Peyer's patch (tissue), 4 donors: ENCODE measurements at regions not wholly inside any gene's neighbourhood (a gene's known extent, or its start where the extent isn't known, plus 50 kb on each side); places are given as distances from the start of the nearest gene placed in this dataset.

Source experiments
- CTCF ChIP-seq, 6 experiments: fragments of 450-650 bp in 4 of 6; fragments of 200-600 bp in 2 of 6; sonication (generic) in 1 of 6; IDR thresholded peaks; one replicate each; pipeline ENCODE4 v1.5.1; 2017 to 2019; ENCODE audit warnings: antibody characterized with exemption in 6 of 6, mild to moderate bottlenecking in 3 of 6, moderate library complexity in 1 of 6
- POLR2A ChIP-seq, 2 donors: fragments of 450-650 bp; IDR thresholded peaks; one replicate each; pipeline ENCODE4 v1.5.1; 2017; ENCODE audit warnings: antibody characterized with exemption in 2 of 2, mild to moderate bottlenecking in 2 of 2, moderate library complexity in 2 of 2

GRCh38 chrX:95953564-95953963 lies 731.1 kb upstream of the DIAPH2 start:
- TF ChIP-seq CTCF (IDR thresholded peaks at IDR 0.05) (no peak), POLR2A (IDR thresholded peaks at IDR 0.05) (no peak)
